DND-41 (cell line): ENCODE measurements at regions not wholly inside any gene's neighbourhood (a gene's known extent, or its start where the extent isn't known, plus 50 kb on each side); places are given as distances from the start of the nearest gene placed in this dataset.
"Not testable (repeated sequence)": the region's sequence is repeated elsewhere in the genome, so short reads cannot be mapped to it uniquely, and the experiment has no call there.

Experiments used
- CTCF ChIP-seq: IDR thresholded peaks from 2 replicates; pipeline ENCODE4 v1.5.1; 2012; ENCODE audit warnings: borderline replicate concordance, low read length, moderate library complexity, mild to moderate bottlenecking; ENCODE audit not compliant: poor library complexity, severe bottlenecking; ENCODE audit errors: extremely low read depth
- EZH2 ChIP-seq: IDR thresholded peaks from 3 replicates; pipeline ENCODE4 v1.6.1; 2012; ENCODE audit warnings: borderline replicate concordance, low read depth, mild to moderate bottlenecking, moderate library complexity, low read length, inconsistent platforms; ENCODE audit not compliant: severe bottlenecking

DNA sequence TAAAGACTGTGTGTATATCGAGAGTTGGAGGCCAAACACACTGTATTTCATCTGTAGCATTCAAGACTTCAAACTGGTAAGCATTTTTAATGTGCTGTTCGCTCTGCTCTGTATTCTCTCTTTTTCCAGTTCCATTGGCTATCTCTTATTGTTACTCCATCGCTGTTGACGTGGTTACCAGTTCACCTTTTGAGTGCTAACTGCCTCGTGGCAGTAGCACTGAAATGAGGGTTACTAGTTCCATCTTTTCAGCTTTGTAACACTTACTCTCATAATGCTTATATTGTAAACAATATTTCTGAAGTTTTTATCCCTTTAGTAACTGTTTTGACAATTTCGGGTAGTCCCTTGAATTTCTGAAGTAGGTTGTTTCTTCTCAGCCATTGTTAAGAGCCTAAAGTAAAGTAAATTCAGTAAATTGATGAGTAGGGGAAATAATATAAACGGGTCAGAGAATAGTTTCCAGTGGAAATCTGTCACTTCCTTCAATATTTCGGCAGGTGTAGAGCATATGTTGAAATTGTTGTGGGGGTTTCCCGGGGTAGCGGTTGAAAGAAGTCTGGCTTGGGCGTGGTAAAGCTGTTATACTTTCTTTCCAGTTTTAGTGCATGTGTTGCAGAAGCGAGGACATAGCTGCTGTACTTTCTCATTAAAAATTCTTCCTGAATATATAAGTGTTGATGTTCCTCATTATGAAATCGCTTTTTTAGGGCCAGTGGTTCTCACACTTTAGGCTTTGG lies 175.7 kb upstream of the GOLGA6L22 start:
- TF ChIP-seq CTCF, EZH2: not testable (repeated sequence)
